NCI-H82 treated with DMSO at 0.1 percent for 48 hours (cell line): ENCODE measurements at regions not wholly inside any gene's neighbourhood (a gene's known extent, or its start where the extent isn't known, plus 50 kb on each side); places are given as distances from the start of the nearest gene placed in this dataset.
"Not testable (repeated sequence)": the region's sequence is repeated elsewhere in the genome, so short reads cannot be mapped to it uniquely, and the experiment has no call there.

ENCODE experiments used
- DNase-seq: peaks from one replicate; lab custom pipeline; 2025; ENCODE audit not compliant: unreplicated experiment; lab: John Stamatoyannopoulos, UW

DNA sequence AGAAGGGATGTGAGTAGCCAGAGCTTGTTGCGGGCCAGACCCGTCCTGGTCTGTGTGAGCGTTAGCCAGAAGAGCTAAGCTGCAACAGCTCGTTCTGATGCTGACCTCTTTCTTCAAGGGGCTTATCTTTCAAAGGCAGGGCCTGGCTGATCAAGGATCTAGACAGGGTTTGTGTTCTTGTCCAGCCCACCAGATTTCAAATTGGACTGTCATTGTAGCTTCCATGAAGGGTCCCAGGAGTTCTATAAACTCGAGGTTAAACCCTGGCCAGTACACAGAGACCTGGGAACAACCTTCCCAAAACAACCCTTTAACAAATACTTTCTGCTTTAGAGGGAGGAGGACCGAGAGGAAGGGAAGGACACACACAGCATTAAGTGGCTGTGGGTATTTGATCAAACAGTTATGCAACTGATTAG lies 153.0 kb upstream of the TUT7 start:
- no peak for DNase-seq

- no peak for DNase-seq
Measured at GRCh38 chr9:86503942-86504341, 149.7 kb upstream of the TUT7 start.

GRCh38 chr9:86503314-86503713 lies 149.1 kb upstream of the TUT7 start:
- no peak for DNase-seq

DNA sequence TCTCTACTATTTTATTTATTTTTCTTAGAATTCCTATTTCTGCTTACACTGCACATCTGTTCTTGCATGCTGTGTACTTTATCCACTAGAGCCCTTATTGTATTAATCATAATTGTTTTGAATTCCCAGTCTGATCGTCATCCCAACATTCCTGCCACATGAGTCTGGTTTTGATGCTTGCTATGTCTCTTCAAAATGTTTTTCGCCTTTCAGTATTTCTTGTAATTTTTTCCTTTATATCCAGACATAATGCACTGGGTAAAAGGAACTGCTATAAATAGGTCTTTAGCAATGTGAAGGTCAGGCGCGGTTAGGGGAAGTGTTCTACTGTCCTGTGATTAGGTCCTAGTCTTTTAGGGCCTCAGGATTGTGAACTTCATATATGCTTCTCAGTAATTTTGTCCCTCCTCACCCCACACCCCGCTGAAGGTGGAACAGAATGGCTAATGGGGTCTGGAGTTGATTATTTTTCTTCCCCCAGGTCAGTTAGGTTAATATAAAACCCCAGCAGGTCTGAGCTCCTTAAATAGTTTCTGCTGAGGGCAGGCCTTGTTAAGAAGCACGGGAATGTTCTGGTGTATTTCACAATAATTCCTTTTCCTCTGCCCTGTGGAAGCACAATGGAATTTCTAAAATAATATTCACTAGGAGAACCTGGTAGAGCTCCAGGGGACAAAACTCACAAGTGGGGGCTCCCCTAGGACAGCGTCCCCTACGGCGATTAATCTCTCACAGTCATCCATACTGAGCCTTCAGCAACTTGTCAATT lies 146.6 kb upstream of the TUT7 start:
- DNase-seq = no peak

GRCh38 chr9:86500031-86500430 lies 145.8 kb upstream of the TUT7 start:
- DNase-seq = no peak

DNA sequence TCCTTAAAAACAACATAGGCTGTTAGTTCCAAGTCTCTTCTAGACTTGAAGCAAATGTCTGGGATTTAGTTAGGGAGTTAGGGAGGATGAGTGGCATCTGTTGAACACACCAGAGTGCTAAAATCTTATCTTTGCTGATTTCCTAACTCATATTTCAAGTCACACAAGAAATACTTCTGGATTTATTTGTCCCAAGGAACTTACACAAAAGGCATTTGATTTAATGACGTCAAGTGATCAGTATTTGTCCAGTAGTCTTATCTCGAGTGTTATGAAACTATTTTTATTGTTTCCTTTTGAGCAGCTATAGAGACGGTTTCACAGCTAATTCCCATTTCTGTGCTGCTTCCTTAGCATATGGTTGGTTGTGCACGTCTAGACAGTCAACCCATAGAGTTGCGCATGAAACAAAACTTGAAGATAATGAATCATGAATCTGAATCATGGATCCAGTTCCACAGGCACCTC lies 140.5 kb upstream of the TUT7 start:
- no peak for DNase-seq

DNA sequence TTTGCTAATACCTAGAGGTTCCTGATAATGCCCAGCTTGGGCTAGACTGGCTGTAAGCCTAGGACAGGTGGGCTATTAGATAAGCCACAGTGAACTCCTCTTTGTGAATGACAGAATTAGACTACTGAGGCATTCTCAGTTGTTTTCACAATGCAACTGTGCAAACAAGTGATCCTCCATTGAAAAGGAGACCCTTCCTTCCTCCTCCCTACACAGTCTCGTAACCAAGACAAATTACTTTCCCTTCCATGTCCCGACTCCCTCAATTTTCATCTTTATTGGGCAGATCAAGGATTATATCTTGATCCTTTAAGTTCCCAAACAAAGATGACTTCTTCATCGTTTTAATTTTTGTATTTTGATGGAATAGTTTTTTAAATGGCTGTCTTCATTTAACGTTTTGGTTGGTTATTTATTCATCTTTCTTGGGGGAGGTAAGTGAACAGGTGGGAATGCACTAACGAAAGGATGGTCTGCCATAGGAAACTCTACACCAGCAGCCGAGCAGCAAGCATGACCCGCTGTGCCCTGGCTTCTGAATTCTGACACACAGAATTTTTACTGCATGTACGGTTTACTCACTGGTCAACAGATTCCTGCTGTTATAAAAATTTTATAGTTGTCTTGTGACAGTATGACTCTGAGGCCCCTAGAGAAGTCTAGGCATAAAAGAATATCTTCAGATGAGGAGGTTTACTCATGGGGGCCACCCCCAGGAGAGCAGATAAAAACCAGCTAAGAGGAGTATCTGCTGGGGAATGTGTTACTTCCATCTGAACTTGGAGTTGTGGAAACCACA lies 137.5 kb upstream of the TUT7 start:
- DNase-seq = no peak

GRCh38 chr9:86488794-86489193 lies 134.6 kb upstream of the TUT7 start:
- DNase-seq = no peak

DNA sequence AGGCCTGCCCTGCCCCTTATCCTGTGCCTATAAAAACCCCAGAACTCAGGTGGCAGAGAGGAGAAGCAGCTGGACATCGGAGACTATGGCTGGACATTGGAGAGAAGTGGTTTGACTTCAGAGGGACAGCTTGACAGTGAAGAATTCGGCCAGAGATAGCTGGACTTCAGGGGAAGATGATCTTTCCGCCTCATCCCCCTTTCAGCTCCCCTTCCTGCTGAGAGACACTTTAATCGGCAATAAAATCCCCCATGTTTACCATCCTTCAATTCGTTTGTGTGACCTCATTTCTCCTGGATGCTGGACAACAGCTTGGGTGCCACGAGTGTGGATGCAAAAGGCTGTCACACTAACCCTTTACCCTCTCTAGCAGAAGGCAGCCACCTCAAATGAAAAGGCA lies 134.1 kb upstream of the TUT7 start:
- no peak for DNase-seq

- DNase-seq = no peak
Measured at GRCh38 chr9:86487838-86488233, 133.6 kb upstream of the TUT7 start.

DNA sequence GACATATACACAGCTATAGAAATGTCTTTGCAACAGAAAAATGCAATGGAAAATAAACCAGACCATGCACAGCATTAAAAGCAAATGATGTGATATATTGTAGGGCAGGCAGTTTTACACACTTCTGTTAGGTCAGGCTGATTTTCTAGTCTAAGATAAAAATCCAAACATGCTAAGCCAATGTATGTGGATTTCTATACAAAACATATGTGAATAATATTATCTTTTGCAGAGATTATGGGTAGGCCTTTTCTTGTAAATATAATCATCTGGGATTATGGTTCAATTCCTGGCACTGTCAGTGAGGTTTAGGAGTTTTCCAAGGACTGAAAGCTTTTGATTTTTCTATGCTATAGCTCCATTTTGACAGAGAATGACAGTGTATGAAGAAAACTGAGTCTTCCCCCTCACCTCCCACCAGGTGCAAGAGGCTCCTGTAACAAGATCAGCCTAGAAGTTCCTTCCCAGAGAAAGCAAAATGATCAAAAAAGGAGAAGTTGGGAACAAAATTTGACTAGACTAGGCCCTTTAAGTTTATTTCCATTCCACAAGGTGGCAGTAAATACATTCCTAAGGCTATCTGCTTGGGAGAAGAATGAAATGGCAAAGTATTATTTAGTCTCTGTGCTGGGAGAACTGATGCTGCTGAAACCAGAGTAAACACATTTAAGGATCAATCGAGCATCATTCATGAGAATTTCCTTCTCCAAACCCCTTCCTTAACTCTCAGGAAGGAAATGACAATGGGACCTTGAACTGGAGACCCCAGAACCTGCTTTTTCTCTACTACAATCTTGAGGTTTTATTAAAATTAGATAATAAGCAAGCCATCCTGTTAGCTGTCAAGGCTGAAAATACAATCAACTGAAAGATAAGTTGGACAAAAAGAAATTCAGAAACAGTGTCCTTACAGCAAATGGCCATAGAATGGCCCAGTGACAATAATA lies 133.0 kb upstream of the TUT7 start:
- DNase-seq = no peak

GRCh38 chr9:86485359-86485758 lies 131.1 kb upstream of the TUT7 start:
- DNase-seq = no peak

DNA sequence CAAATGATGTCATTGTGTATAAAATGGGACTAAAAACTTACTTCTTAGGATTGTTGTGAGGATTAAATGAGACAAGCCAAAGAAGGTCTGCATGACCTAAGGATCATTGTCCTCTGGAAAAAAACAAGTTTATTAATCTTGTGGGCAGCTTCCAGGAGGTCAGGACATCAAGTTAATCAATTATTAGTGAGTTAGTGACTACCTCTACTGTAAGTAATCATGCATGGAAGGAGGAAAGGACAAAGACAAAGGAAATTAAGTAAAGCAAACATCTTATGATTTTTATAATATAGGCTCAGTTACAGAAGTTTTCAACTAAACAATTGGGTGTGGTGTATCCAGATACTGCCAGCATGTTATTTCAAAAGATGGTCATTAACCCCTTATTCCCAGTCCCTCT lies 129.3 kb upstream of the TUT7 start:
- no peak for DNase-seq

DNA sequence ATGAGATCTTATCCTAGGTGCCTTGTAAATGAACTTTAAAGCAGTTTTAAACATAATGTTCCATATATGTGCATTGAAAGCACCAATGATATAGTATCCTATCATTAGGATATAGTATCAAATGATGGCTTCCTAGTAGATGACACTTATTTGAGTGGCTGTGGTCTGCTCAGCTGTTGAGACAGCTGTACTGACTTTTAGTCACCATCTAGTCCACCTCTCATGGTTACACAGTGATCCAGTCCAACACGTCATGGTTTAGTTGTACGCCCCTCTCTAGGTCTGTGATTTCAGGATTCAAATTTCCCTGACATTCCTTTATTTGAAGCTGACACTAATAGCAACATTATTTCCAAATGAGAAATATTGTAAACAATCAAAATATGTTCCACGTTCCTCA lies 127.3 kb upstream of the TUT7 start:
- no peak for DNase-seq

DNA sequence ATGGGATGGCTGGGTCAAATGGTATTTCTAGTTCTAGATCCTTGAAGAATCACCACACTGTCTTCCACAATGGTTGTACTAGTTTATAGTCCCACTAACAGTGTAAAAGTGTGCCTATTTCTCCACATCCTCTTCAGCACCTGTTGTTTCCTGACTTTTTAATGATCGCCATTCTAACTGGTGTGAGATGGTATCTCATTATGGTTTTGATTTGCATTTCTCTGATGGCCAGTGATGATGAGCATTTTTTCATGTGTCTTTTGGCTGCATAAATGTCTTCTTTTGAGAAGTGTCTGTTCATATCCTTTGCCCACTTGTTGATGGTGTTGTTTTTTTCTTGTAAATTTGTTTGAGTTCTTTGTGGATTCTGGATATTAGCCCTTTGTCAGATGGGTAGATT lies 121.0 kb upstream of the TUT7 start:
- not testable (repeated sequence) for DNase-seq

DNA sequence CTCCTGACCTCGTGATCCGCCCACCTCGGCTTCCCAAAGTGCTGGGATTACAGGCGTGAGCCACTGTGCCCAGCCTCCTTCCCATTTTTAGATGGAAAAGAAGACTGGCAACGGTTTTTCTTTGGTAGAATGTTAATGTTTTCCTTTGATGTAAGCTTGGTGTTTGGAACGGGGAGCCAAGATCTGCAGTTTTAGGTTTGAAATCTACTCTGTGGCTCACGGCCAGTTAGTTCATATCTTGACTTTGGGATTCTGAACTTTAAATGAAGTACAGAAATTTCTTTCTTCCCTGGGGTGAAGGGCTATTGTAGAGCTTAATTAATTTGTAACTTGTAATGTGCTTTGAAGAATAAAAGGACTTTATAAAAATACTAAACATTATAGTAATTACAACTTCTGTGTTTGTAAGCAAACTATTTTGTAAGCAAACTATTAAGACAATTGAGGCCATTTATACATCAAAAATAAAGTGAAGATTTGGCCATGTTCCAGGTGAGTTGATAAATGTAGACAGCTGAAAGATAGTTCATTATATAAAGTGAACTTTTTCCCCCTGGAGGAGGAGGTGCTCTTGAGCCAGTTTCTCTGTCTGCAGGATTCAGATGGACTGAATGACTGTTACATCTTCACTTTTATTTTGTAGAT lies 117.1 kb upstream of the TUT7 start:
- DNase-seq = no peak

GRCh38 chr9:86470326-86470725 lies 116.1 kb upstream of the TUT7 start:
- no peak for DNase-seq

- DNase-seq = no peak
Measured at GRCh38 chr9:86469476-86470250, 115.5 kb upstream of the TUT7 start.

DNA sequence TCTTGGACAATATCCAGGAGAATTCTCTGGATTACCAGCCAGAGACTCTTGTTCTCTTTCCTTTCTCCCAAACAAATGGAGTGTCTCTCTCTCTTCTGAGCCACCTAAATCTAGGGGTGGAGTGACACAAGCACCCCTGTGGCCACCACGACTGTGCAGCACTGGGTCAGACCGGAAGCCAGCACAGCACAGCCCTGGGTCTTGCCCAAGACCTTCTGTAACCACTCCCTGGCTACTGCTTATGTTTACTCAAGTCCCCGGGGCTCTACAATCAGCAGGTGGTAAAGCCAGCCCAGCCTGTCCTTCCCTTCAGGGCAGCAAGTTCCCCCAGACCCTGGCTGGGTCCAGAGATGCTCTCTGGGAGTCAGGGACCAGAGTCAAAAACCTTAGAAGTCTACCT lies 110.0 kb upstream of the TUT7 start:
- no peak for DNase-seq
